ENCODE measurements at regions not wholly inside any gene's neighbourhood (a gene's known extent, or its start where the extent isn't known, plus 50 kb on each side); places are given as distances from the start of the nearest gene placed in this dataset.

- TF ChIP-seq POLR2A (IDR thresholded peaks at IDR 0.05; ENCODE audit: low read length) (no peak), GATA1 (IDR thresholded peaks at IDR 0.05; ENCODE audit: low read depth, low read length) (no peak)
Measured at GRCh38 chr4:145404761-145405160, 76.9 kb upstream of the SMAD1 start.
